ENCODE measurements at regions not wholly inside any gene's neighbourhood (a gene's known extent, or its start where the extent isn't known, plus 50 kb on each side); places are given as distances from the start of the nearest gene placed in this dataset.
"Not testable (repeated sequence)": the region's sequence is repeated elsewhere in the genome, so short reads cannot be mapped to it uniquely, and the experiment has no call there.

DNA sequence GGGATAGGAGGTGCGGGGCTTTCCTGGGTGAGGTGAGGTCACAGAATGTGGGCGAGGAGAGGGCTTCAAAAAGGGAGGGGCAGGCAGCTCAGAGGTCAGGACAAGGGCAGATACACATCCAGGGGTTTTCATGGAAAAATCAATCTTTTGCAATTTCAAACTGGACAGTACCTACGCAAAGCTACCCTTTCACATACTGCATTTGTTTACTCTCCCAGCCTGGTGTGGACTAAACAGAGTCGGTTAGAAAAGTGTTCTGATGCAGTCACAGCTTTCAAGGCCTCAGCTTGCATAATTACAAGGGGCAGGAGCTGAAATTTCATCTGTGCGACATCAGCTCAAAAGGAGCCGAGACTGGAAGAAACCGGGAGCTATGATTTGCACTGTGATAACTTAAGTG, 309.9 kb upstream of the SOX1 start:
- H3K9ac ChIP-seq (ENCODE audit: low read length in 3 of 3); H3K9me3 ChIP-seq (ENCODE audit: control insufficient read depth in 2 of 3, insufficient read depth in 1 of 3, low read length in 3 of 3); DNase-seq; FAIRE-seq; H3K4me1 ChIP-seq (ENCODE audit: control insufficient read depth in 2 of 3, insufficient read depth in 2 of 3, low read depth in 1 of 3, low read length in 3 of 3); H3K36me3 ChIP-seq (ENCODE audit: control insufficient read depth in 2 of 3, insufficient read depth in 3 of 3, low read length in 3 of 3); H3K27ac ChIP-seq (ENCODE audit: low read depth in 2 of 2, low read length in 2 of 2); H3K4me3 ChIP-seq (ENCODE audit: low read length in 3 of 3); H3K27me3 ChIP-seq (ENCODE audit: control insufficient read depth, insufficient read depth, low read length); intact Hi-C loops (cut with DNase I): not testable (repeated sequence)

DNA sequence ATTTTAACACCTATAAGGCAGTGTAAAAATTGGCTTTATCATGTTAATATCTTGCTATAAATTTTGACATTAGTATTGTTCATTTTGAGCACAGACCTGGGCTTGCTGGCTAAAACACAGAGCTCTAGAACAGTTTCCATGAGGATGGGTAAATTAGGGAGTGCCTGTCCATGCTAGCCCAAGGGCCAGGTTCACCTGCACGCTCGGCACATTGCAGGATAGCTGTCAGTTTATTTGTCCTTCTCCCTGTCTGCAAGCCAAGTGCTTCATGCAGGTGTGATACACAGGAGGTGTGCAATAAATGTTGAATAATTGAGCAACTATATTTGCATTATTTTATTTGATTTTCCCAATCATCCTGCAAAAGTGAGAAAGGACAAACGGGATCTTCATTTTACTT, 309.3 kb upstream of the SOX1 start:
- intact Hi-C loops (cut with DNase I); H3K9me3 ChIP-seq (ENCODE audit: control insufficient read depth in 2 of 3, insufficient read depth in 1 of 3, low read length in 3 of 3); H3K4me3 ChIP-seq (ENCODE audit: low read length in 3 of 3); H3K27me3 ChIP-seq (ENCODE audit: control insufficient read depth, insufficient read depth, low read length); H3K4me1 ChIP-seq (ENCODE audit: control insufficient read depth in 2 of 3, insufficient read depth in 2 of 3, low read depth in 1 of 3, low read length in 3 of 3); FAIRE-seq; H3K36me3 ChIP-seq (ENCODE audit: control insufficient read depth in 2 of 3, insufficient read depth in 3 of 3, low read length in 3 of 3); DNase-seq; H3K27ac ChIP-seq (ENCODE audit: low read depth in 2 of 2, low read length in 2 of 2); H3K9ac ChIP-seq (ENCODE audit: low read length in 3 of 3): not testable (repeated sequence)

DNA sequence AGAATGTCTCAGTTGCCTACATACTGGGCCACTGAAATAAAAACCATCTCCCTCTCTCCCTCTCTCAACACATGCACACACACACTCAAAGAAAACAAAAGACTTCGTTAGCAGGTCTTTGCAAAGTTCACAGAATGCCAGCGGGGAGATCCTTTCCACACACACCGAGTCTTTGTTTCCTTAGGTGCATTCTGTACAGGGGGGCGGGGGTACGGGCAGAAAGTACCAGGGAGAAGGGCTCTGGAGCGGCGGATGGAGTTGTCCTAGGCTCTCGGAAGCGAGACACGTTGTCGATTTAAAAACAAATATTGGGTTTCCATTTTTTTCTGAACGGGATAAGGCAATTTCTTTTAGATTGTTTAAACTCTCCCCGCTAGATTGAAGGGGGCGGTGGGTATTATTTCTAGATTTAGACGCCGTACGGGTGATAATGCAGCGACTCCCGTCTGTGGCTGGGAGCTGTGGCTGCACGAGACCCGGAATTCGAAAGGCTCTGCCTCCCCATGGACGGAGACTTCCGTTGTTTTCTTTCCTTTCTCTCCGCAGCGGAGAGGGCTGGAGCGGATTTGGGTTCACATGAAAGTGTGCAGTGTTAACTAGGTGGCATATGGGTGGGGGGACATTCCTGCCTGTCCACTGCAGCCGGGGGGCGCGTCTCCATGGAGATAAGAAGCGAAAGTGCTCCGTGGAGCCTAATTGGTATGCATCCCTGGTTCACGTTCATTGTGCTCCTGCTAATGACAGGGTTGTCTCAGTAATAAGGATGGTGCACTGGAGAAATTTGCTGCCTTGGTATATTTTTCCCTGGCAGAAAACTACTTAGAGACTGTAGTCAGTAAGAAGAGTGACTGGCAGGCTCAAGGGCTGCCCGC, 303.7 kb upstream of the SOX1 start:
- H3K36me3 ChIP-seq (ENCODE audit: control insufficient read depth in 2 of 3, insufficient read depth in 3 of 3, low read length in 3 of 3); FAIRE-seq; H3K27ac ChIP-seq (ENCODE audit: low read depth in 2 of 2, low read length in 2 of 2); H3K27me3 ChIP-seq (ENCODE audit: control insufficient read depth, insufficient read depth, low read length); H3K4me3 ChIP-seq (ENCODE audit: low read length in 3 of 3); H3K9ac ChIP-seq (ENCODE audit: low read length in 3 of 3); H3K9me3 ChIP-seq (ENCODE audit: control insufficient read depth in 2 of 3, insufficient read depth in 1 of 3, low read length in 3 of 3); H3K4me1 ChIP-seq (ENCODE audit: control insufficient read depth in 2 of 3, insufficient read depth in 2 of 3, low read depth in 1 of 3, low read length in 3 of 3); intact Hi-C loops (cut with DNase I); DNase-seq: not testable (repeated sequence)

DNA sequence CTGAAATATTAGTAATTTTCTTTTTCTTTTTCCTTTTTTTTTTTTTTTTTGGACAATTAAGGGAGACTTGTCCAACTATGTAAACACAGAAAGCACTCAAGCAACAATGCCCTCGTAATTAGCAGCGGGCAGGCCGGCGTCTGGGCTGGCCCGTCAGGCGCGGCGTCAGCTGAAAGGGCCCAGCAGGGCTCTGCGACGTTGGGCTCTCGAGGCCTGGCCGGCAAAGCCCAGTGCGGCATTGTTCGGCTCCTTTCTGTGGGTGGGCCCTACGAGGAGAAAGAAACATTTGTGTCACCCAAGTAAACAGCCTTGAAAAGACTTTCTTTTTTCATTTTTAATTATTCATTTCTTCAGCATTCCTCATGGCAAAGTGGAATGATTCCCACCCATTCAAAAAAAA, 302.4 kb upstream of the SOX1 start:
- H3K27me3 ChIP-seq (ENCODE audit: control insufficient read depth, insufficient read depth, low read length); H3K4me3 ChIP-seq (ENCODE audit: low read length in 3 of 3); H3K4me1 ChIP-seq (ENCODE audit: control insufficient read depth in 2 of 3, insufficient read depth in 2 of 3, low read depth in 1 of 3, low read length in 3 of 3); DNase-seq; H3K9me3 ChIP-seq (ENCODE audit: control insufficient read depth in 2 of 3, insufficient read depth in 1 of 3, low read length in 3 of 3); H3K27ac ChIP-seq (ENCODE audit: low read depth in 2 of 2, low read length in 2 of 2); H3K36me3 ChIP-seq (ENCODE audit: control insufficient read depth in 2 of 3, insufficient read depth in 3 of 3, low read length in 3 of 3); H3K9ac ChIP-seq (ENCODE audit: low read length in 3 of 3); FAIRE-seq; intact Hi-C loops (cut with DNase I): not testable (repeated sequence)

DNA sequence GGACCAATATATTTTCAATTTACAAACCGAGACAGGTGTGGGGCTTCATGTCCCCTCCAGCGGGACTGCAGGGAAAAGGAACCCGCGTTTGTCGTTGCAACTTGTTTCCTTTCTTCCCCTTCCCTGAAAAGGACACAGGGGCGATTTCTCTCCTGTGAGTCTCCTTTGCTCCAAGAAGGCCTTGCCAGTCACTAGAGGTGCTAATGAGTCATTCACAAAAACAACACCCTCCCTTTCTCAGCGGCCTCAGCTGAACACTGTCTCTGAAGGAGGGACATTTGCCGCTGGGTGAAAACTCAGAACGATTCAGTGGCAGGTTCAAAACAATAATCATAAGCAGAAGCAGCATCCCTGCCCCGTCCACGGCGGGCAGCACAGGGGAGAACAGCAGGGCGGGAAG, 302.0 kb upstream of the SOX1 start:
- H3K9me3 ChIP-seq (ENCODE audit: control insufficient read depth in 2 of 3, insufficient read depth in 1 of 3, low read length in 3 of 3); H3K4me1 ChIP-seq (ENCODE audit: control insufficient read depth in 2 of 3, insufficient read depth in 2 of 3, low read depth in 1 of 3, low read length in 3 of 3); H3K27ac ChIP-seq (ENCODE audit: low read depth in 2 of 2, low read length in 2 of 2); intact Hi-C loops (cut with DNase I); H3K36me3 ChIP-seq (ENCODE audit: control insufficient read depth in 2 of 3, insufficient read depth in 3 of 3, low read length in 3 of 3); H3K9ac ChIP-seq (ENCODE audit: low read length in 3 of 3); H3K4me3 ChIP-seq (ENCODE audit: low read length in 3 of 3); H3K27me3 ChIP-seq (ENCODE audit: control insufficient read depth, insufficient read depth, low read length); FAIRE-seq; DNase-seq: not testable (repeated sequence)

DNA sequence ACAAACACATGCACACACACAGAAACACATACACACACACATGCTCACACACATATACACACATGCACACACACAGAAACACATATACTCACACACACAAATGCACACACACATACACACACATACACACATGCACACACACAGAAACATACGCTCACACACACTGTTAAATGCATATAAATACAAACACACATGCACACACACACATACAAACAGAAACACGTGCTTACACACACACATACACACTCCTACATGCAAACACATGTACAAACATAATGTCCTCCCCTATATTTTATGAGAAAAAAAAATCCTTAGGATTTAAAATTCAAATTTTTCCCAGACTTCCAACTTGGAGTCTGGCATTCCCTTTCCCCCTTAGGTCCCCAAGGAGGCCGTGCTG, 291.2 kb upstream of the SOX1 start:
- H3K4me3 ChIP-seq (ENCODE audit: low read length in 3 of 3); H3K36me3 ChIP-seq (ENCODE audit: control insufficient read depth in 2 of 3, insufficient read depth in 3 of 3, low read length in 3 of 3); H3K27me3 ChIP-seq (ENCODE audit: control insufficient read depth, insufficient read depth, low read length); intact Hi-C loops (cut with DNase I); H3K9me3 ChIP-seq (ENCODE audit: control insufficient read depth in 2 of 3, insufficient read depth in 1 of 3, low read length in 3 of 3); H3K27ac ChIP-seq (ENCODE audit: low read depth in 2 of 2, low read length in 2 of 2); FAIRE-seq; DNase-seq; H3K9ac ChIP-seq (ENCODE audit: low read length in 3 of 3); H3K4me1 ChIP-seq (ENCODE audit: control insufficient read depth in 2 of 3, insufficient read depth in 2 of 3, low read depth in 1 of 3, low read length in 3 of 3): not testable (repeated sequence)

DNA sequence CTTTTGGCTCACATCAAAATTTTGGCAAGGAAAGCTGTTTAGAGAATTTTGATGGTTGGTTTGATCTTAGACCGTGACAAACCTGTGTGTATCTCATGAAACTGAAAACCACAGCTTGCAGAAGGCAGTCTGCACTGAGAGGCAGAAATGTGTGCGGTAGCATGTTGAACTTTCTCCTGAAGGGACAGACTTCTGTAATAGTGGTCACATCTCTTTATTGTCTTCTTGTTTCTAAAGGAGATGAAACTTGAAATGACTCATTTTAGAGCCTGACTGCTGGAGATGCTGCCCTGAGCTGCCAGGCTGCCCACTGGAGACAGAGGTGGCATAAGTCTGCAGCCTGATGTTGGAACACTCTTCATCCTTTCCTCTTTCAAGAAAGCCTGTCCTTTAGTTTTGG, 289.6 kb upstream of the SOX1 start:
- DNase-seq; H3K4me1 ChIP-seq (ENCODE audit: control insufficient read depth in 2 of 3, insufficient read depth in 2 of 3, low read depth in 1 of 3, low read length in 3 of 3); H3K9me3 ChIP-seq (ENCODE audit: control insufficient read depth in 2 of 3, insufficient read depth in 1 of 3, low read length in 3 of 3); H3K27ac ChIP-seq (ENCODE audit: low read depth in 2 of 2, low read length in 2 of 2); intact Hi-C loops (cut with DNase I); H3K4me3 ChIP-seq (ENCODE audit: low read length in 3 of 3); FAIRE-seq; H3K9ac ChIP-seq (ENCODE audit: low read length in 3 of 3); H3K36me3 ChIP-seq (ENCODE audit: control insufficient read depth in 2 of 3, insufficient read depth in 3 of 3, low read length in 3 of 3); H3K27me3 ChIP-seq (ENCODE audit: control insufficient read depth, insufficient read depth, low read length): not testable (repeated sequence)

DNA sequence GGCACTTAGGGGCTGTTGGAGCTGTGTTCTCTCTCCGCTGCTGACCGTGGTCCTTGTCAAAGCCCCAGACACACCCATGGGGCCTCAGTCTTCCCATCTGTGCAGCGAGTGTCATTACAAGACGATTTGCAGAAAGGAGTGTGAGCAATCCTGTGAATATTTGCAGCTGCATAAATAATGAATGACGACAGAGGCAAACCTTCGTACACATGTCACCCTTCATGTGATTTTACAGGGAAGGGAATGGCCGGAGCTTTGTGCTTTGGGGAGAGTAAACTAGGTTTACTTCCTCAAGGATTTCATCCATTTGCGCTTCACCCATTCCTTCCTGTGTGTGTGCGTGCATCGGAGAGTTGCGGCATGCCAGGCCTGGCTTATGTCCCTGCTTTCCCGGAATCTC, 285.6 kb upstream of the SOX1 start:
- intact Hi-C loops (cut with DNase I); DNase-seq; H3K27ac ChIP-seq (ENCODE audit: low read depth in 2 of 2, low read length in 2 of 2); H3K36me3 ChIP-seq (ENCODE audit: control insufficient read depth in 2 of 3, insufficient read depth in 3 of 3, low read length in 3 of 3); H3K9ac ChIP-seq (ENCODE audit: low read length in 3 of 3); FAIRE-seq; H3K9me3 ChIP-seq (ENCODE audit: control insufficient read depth in 2 of 3, insufficient read depth in 1 of 3, low read length in 3 of 3); H3K4me3 ChIP-seq (ENCODE audit: low read length in 3 of 3); H3K27me3 ChIP-seq (ENCODE audit: control insufficient read depth, insufficient read depth, low read length); H3K4me1 ChIP-seq (ENCODE audit: control insufficient read depth in 2 of 3, insufficient read depth in 2 of 3, low read depth in 1 of 3, low read length in 3 of 3): not testable (repeated sequence)
